ENCODE measurements at regions not wholly inside any gene's neighbourhood (a gene's known extent, or its start where the extent isn't known, plus 50 kb on each side); places are given as distances from the start of the nearest gene placed in this dataset.
A peak's percentile ranks its signal among the peaks of the same experiment; 100 is the strongest.

DNA sequence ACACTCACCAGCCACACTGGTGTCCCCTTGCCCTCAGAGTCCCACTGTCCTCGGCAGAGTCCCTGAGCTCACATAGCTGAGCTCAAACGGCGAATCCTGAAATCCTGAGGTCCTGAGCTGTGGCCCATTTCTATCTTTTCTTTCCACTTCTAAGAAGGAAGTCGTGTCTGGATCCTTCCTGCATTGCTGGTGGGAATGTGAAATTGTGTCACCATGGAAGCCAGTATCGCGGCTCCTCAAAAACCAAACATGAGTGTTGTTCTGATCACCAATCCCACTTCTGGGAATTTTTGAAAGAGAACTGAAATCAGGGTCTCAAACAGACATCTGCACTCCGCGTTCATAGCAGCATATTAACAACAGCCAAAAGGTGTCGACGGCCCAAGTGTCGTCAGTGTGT lies 244.7 kb downstream of the EIPR1 start:
- Histone ChIP-seq H3K27ac (ENCODE audit: extremely low read depth, low read depth, low read length) (no peak overlapping the region), H3K4me3 (no peak overlapping the region), H3K4me1 (replicated peaks in 1 of 2; ENCODE audit: control insufficient read depth in 2 of 2, insufficient read depth in 2 of 2, low read length in 2 of 2) (no peaks in the 10 kb centered on the region), H3K79me2 (ENCODE audit: control insufficient read depth, insufficient read depth, low read length) (no peaks in the 10 kb centered on the region), H3K9me1 (ENCODE audit: control insufficient read depth, insufficient read depth, low read length) (no peaks in the 10 kb centered on the region), H4K20me1 (replicated peaks; ENCODE audit: control insufficient read depth, insufficient read depth, low read length) (no peaks in the 10 kb centered on the region), H3K9ac (ENCODE audit: insufficient read depth in 1 of 2, low read depth in 2 of 2, low read length in 2 of 2) (no peak overlapping the region), H3K4me2 (ENCODE audit: insufficient read depth, low read length) (no peak overlapping the region), H2AFZ (ENCODE audit: low read depth, low read length) (no peak overlapping the region), H3K9me3 (replicated peaks; ENCODE audit: control insufficient read depth, insufficient read depth, low read depth, low read length) (no peaks in the 10 kb centered on the region; the same call in 1 of the 2 replicates), H3K27me3 (ENCODE audit: control insufficient read depth in 2 of 2, insufficient read depth in 2 of 2, low read length in 2 of 2) (peaks cover 14 to 45% of the 10 kb centered on the region in 2 experiments; a peak in 4 of 5 replicates), H3K36me3 (ENCODE audit: control insufficient read depth, insufficient read depth, low read length) (no peaks in the 10 kb centered on the region)
- TF ChIP-seq ZNF699 (CRISPR knock-in tag; IDR thresholded peaks at IDR 0.05; ENCODE audit: insufficient replicate concordance) (no peak), RFX1 (IDR thresholded peaks at IDR 0.05) (peak; percentile 43), ZC3H11A (IDR thresholded peaks at IDR 0.05; ENCODE audit: low read depth, low read length) (no peak), PTTG1 (tag; IDR thresholded peaks at IDR 0.05; ENCODE audit: low read depth) (no peak), RNF2 (IDR thresholded peaks at IDR 0.05) (no peak)
- TF ChIP-seq, protein P1, sequence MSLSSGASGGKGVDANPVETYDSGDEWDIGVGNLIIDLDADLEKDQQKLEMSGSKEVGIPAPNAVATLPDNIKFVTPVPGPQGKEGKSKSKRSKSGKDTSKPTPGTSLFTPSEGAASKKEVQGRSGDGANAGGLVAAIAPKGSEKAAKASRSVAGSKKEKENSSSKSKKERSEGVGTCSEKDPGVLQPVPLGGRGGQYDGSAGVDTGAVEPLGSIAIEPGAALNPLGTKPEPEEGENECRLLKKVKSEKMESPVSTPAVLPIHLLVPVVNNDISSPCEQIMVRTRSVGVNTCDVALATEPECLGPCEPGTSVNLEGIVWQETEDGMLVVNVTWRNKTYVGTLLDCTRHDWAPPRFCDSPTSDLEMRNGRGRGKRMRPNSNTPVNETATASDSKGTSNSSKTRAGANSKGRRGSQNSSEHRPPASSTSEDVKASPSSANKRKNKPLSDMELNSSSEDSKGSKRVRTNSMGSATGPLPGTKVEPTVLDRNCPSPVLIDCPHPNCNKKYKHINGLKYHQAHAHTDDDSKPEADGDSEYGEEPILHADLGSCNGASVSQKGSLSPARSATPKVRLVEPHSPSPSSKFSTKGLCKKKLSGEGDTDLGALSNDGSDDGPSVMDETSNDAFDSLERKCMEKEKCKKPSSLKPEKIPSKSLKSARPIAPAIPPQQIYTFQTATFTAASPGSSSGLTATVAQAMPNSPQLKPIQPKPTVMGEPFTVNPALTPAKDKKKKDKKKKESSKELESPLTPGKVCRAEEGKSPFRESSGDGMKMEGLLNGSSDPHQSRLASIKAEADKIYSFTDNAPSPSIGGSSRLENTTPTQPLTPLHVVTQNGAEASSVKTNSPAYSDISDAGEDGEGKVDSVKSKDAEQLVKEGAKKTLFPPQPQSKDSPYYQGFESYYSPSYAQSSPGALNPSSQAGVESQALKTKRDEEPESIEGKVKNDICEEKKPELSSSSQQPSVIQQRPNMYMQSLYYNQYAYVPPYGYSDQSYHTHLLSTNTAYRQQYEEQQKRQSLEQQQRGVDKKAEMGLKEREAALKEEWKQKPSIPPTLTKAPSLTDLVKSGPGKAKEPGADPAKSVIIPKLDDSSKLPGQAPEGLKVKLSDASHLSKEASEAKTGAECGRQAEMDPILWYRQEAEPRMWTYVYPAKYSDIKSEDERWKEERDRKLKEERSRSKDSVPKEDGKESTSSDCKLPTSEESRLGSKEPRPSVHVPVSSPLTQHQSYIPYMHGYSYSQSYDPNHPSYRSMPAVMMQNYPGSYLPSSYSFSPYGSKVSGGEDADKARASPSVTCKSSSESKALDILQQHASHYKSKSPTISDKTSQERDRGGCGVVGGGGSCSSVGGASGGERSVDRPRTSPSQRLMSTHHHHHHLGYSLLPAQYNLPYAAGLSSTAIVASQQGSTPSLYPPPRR (CRISPR knock-in tag; IDR thresholded peaks at IDR 0.05; ENCODE audit: borderline replicate concordance) = no peak
- TF ChIP-seq, protein P2, sequence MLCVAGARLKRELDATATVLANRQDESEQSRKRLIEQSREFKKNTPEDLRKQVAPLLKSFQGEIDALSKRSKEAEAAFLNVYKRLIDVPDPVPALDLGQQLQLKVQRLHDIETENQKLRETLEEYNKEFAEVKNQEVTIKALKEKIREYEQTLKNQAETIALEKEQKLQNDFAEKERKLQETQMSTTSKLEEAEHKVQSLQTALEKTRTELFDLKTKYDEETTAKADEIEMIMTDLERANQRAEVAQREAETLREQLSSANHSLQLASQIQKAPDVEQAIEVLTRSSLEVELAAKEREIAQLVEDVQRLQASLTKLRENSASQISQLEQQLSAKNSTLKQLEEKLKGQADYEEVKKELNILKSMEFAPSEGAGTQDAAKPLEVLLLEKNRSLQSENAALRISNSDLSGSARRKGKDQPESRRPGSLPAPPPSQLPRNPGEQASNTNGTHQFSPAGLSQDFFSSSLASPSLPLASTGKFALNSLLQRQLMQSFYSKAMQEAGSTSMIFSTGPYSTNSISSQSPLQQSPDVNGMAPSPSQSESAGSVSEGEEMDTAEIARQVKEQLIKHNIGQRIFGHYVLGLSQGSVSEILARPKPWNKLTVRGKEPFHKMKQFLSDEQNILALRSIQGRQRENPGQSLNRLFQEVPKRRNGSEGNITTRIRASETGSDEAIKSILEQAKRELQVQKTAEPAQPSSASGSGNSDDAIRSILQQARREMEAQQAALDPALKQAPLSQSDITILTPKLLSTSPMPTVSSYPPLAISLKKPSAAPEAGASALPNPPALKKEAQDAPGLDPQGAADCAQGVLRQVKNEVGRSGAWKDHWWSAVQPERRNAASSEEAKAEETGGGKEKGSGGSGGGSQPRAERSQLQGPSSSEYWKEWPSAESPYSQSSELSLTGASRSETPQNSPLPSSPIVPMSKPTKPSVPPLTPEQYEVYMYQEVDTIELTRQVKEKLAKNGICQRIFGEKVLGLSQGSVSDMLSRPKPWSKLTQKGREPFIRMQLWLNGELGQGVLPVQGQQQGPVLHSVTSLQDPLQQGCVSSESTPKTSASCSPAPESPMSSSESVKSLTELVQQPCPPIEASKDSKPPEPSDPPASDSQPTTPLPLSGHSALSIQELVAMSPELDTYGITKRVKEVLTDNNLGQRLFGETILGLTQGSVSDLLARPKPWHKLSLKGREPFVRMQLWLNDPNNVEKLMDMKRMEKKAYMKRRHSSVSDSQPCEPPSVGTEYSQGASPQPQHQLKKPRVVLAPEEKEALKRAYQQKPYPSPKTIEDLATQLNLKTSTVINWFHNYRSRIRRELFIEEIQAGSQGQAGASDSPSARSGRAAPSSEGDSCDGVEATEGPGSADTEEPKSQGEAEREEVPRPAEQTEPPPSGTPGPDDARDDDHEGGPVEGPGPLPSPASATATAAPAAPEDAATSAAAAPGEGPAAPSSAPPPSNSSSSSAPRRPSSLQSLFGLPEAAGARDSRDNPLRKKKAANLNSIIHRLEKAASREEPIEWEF (CRISPR knock-in tag; IDR thresholded peaks at IDR 0.05) = no peak
- in situ Hi-C loops (cut with MboI) (no loop called here), intact Hi-C loops (cut with micrococcal nuclease) (no loop called here)
- no peak for FAIRE-seq
- POLR2A ChIA-PET = no interaction called here
- no peak for DNase-seq (ENCODE audit: extremely low read depth in 1 of 4, low spot score in 3 of 4)
- CTCF ChIA-PET (ENCODE audit: low intra/inter-chr PET ratio) = no interaction called here
- no peak for ATAC-seq
- BruUV-seq (replicated peaks) = no TSS peak
- 6% methylated on average over 11 of the region's 11 CpGs for WGBS (ENCODE audit: insufficient coverage, low coverage, missing lambda C conversion rate)

All from K562 (cell line).